ACC112 (cell line): ENCODE measurements at regions not wholly inside any gene's neighbourhood (a gene's known extent, or its start where the extent isn't known, plus 50 kb on each side); places are given as distances from the start of the nearest gene placed in this dataset.

Experiments used
- H2AFZ ChIP-seq: fragments of 200-600 bp; sonication (generic); one replicate; pipeline ENCODE4 v1.6.0; 2017; ENCODE audit warnings: antibody characterized with exemption, low read length; ENCODE audit not compliant: unreplicated experiment
- H3K27ac ChIP-seq: fragments of 200-600 bp; sonication (generic); 2 replicates; pipeline ENCODE4 v1.5.1; 2014; ENCODE audit warnings: low read depth, mild to moderate bottlenecking, antibody characterized with exemption, low read length, moderate library complexity
- H3K27me3 ChIP-seq: fragments of 200-600 bp; sonication (generic); 2 replicates; pipeline ENCODE4 v1.6.1; 2014; ENCODE audit warnings: mild to moderate bottlenecking, antibody characterized with exemption, low read length, moderate library complexity, mixed read lengths; ENCODE audit not compliant: insufficient read depth
- H3K36me3 ChIP-seq: fragments of 200-600 bp; sonication (generic); 2 replicates; pipeline ENCODE4 v1.6.1; 2016; ENCODE audit warnings: mild to moderate bottlenecking, antibody characterized with exemption, low read length, moderate library complexity, mixed read lengths; ENCODE audit not compliant: insufficient read depth
- H3K4me1 ChIP-seq: fragments of 200-600 bp; sonication (generic); one replicate; pipeline ENCODE4 v1.6.1; 2016; ENCODE audit warnings: low read length, mixed read lengths; ENCODE audit not compliant: insufficient read depth, unreplicated experiment, control insufficient read depth
- H3K4me3 ChIP-seq: fragments of 200-600 bp; sonication (generic); 2 replicates; pipeline ENCODE4 v1.5.1; 2014; ENCODE audit warnings: mild to moderate bottlenecking, low read depth, low read length
- H3K79me2 ChIP-seq: fragments of 200-600 bp; sonication (generic); one replicate; pipeline ENCODE4 v1.6.0; 2016; ENCODE audit warnings: low read length; ENCODE audit not compliant: control insufficient read depth, unreplicated experiment, insufficient read depth

DNA sequence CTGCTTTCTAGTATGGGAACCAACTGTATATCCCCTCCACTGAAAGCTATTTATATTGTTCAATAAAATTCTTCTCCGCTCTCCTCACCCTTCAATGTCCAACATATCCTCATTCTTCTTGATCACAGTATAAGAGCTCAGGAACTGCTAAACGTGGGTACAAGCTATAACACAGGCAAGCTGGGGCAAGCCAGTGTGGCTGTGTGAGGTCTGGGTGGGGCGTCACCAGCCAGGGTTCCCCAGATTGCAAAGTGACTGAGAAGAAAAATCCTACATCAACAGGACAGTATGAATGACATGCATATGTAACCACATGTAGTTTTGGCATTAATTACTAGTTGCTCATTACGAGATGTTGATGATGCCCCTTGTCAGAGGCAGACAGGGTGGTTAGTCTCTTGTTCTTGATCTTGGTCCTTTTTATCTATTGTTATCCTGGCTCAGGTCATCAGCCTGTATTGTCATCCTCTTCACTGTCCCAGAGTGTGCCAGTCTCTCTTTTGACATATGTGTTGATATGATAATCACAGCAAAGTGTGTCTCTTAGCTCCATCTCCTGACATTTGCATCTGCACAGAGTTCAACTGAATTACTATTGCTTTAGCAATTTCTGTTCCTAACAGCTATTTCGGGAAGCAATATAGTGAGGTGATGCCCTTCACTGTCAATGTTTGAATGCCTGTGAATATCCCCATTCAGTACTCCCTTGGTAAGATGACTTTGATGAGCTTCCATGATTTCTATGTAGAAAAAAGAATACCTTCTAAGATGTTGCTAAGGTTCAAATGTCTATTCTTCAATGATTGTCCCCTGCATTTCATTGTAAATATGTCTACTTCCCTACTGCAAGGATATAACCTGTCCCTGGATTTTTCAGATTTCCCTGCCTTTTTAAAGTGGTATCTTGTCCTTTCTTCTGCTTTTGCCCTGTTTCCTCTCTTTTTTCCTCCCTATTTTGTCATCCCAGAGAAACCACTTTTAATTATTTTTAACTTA lies 140.3 kb downstream of the MAT2B start:
- H3K4me3 ChIP-seq, result no peak overlapping the region
- H3K36me3 ChIP-seq, result no peaks in the 10 kb centered on the region
- H3K27me3 ChIP-seq, result no peaks in the 10 kb centered on the region
- peaks cover 12% of the 10 kb centered on the region for H3K4me1 ChIP-seq
- H2AFZ ChIP-seq, result no peak overlapping the region
- H3K27ac ChIP-seq, result no peak overlapping the region
- H3K79me2 ChIP-seq, result no peaks in the 10 kb centered on the region

DNA sequence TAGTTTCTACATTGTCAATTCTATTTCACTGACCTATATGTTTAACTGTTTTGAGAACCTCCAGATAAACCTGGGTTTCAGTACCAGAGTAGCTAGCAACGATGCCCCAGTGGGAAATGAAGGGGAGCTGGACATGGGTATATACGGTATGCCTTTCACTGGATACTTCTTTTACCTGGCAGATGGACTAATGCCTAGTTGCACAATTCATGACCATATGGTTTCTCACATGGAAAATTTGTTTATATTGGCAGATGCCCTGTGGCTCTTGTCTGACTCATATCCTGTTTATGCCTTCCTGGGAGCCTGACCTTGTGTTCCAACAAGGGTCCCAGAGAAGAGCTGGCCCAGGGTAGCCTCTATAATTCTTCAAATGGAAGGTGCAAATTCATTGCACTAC lies 144.1 kb downstream of the MAT2B start:
- H3K4me3 ChIP-seq, result no peak overlapping the region
- no peaks in the 10 kb centered on the region for H3K27me3 ChIP-seq
- no peak overlapping the region for H2AFZ ChIP-seq
- H3K4me1 ChIP-seq, result peaks cover 12% of the 10 kb centered on the region
- H3K79me2 ChIP-seq, result no peaks in the 10 kb centered on the region
- H3K36me3 ChIP-seq, result peaks cover 4% of the 10 kb centered on the region; the same call in 1 of the 2 replicates
- H3K27ac ChIP-seq, result peak overlapping the region; percentile 56

DNA sequence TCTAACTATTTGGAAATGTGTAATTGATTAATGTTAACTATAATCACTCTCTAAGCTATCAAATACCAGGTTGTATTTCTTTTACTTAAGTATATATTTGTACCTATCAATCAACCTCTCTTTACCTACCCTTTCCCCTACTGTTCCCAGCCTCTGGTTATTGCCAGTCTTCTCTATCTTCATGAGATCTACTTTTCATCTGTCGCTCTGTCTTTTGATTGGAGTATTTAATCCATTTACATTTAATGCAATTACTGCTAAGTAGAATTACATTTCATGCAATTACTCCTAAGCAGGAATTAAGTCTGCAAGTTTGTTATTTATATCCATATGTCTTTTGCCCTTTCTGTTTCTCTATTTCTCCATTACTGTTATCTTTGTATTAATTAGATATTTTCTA lies 148.1 kb downstream of the MAT2B start:
- Histone ChIP-seq H3K79me2 (no peaks in the 10 kb centered on the region), H3K27ac (no peak overlapping the region), H3K36me3 (peaks cover 4% of the 10 kb centered on the region; the same call in 1 of the 2 replicates), H3K27me3 (no peaks in the 10 kb centered on the region), H3K4me1 (peaks cover 12% of the 10 kb centered on the region), H2AFZ (no peak overlapping the region), H3K4me3 (no peak overlapping the region)

DNA sequence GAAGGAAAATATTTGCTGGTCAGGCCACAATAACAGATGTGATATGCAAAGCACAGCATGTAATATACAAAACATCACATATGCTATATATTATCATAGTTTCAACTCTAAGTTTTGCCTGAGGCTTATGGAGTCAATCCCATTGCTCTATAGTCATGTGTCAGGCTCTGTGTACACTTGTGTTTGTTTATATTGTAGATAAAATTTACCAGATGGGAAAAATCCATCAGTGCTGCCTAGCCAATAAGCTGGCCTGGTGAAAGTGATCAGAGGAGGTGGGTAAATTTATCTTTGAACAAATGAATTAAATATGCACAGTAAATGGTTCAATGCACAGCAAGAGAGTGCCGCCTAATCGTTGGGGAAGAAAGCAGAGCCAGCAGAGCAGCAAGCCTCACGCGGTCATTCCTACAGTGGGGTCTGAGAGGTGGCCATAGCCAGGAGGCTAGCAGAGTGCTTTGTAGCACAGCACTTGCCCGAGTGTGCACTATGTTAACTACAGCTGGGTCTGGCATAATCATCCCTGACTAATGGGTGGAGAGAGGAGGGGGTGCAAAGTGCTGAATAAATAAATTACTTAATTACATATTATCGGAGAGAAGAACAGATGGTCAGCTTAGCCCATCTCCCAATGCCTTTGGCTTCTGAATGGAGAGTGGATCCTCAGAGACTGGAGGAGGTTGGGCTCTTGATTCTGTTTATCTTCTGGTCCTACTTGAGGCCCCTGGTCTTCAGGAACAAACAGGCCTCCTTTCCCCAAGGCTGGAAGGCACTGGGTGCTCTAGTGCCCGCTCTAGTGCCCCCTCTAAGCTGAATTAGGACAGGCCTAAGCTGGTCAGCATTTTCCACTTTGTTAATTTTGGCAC lies 153.5 kb downstream of the MAT2B start:
- Histone ChIP-seq H3K4me1 (no peaks in the 10 kb centered on the region), H3K27me3 (no peaks in the 10 kb centered on the region), H3K79me2 (no peaks in the 10 kb centered on the region), H3K4me3 (no peak overlapping the region), H3K27ac (no peak overlapping the region), H2AFZ (no peak overlapping the region), H3K36me3 (peaks cover 3% of the 10 kb centered on the region; the same call in 1 of the 2 replicates)

DNA sequence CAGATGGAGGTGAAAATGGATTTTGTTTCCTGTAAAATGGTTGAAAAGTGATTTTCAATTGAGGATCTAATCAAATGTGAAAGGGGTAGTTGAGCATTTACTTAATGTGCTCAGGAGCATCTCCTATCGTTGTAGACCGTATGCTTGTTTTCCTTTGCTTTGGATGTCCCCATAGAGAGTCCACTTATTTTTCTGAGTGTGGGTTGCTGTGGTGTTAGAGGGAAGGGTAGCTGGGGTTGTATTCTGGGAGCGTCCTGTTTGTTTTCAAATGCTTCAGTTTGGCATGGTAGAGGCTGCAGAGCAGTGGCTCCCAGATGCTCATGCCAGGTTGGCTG lies 154.1 kb downstream of the MAT2B start:
- no peak overlapping the region for H3K27ac ChIP-seq
- no peak overlapping the region for H3K4me3 ChIP-seq
- H3K27me3 ChIP-seq, result no peaks in the 10 kb centered on the region
- no peaks in the 10 kb centered on the region for H3K4me1 ChIP-seq
- H3K36me3 ChIP-seq, result no peaks in the 10 kb centered on the region
- no peak overlapping the region for H2AFZ ChIP-seq
- no peaks in the 10 kb centered on the region for H3K79me2 ChIP-seq

DNA sequence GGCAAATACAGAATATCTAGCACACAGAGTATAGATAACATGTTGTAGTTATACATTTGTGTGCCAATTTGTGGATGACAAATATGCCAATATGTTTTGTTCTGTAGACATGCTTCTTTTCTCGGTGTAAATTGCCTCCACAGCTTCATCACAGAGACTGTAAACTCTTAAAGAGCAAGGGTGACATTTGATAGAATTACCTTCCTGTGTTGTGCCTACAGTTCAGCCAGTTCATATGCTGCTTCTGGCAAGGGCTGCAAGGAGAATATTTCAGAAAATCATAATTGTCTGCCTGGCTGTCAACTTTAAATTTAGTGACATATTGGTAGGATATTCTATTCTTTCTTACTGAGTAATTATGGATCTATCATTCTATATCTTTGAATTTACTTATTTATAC lies 155.1 kb downstream of the MAT2B start:
- no peaks in the 10 kb centered on the region for H3K79me2 ChIP-seq
- H3K36me3 ChIP-seq, result no peaks in the 10 kb centered on the region
- H3K4me3 ChIP-seq, result no peak overlapping the region
- no peaks in the 10 kb centered on the region for H3K4me1 ChIP-seq
- H2AFZ ChIP-seq, result no peak overlapping the region
- H3K27ac ChIP-seq, result no peak overlapping the region
- H3K27me3 ChIP-seq, result no peaks in the 10 kb centered on the region

GRCh38 chr5:163661360-163661759 lies 155.9 kb downstream of the MAT2B start:
- H3K36me3 ChIP-seq, result no peaks in the 10 kb centered on the region
- H2AFZ ChIP-seq, result no peak overlapping the region
- H3K27ac ChIP-seq, result no peak overlapping the region
- no peaks in the 10 kb centered on the region for H3K79me2 ChIP-seq
- H3K4me1 ChIP-seq, result no peaks in the 10 kb centered on the region
- no peak overlapping the region for H3K4me3 ChIP-seq
- no peaks in the 10 kb centered on the region for H3K27me3 ChIP-seq

DNA sequence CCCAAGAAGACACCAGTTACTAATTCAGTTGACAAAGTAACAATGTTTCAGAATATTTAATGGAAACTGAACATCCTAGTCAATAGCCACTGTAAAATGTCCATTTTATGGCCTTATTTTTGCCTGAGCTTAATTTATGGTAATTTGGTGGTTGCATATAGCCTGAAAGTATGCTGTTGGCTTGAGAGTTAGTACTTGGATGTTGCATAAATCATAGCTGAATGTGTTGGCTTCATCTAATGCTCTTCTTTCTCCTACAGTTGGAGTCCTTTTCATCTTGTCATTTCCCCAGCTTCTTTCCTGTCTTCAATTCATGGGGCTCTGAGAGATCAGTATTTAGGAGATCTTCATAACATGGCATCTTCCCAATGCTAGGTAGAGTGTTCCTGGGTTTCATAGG lies 164.6 kb downstream of the MAT2B start:
- Histone ChIP-seq H3K36me3 (no peaks in the 10 kb centered on the region), H3K4me1 (no peaks in the 10 kb centered on the region), H3K27ac (no peak overlapping the region), H3K27me3 (no peaks in the 10 kb centered on the region), H3K4me3 (no peak overlapping the region), H2AFZ (no peak overlapping the region), H3K79me2 (no peaks in the 10 kb centered on the region)

GRCh38 chr5:163677092-163677491 lies 171.7 kb downstream of the MAT2B start:
- Histone ChIP-seq H2AFZ (no peak overlapping the region), H3K4me3 (no peak overlapping the region), H3K27me3 (no peaks in the 10 kb centered on the region; the same call in 1 of the 2 replicates), H3K36me3 (no peaks in the 10 kb centered on the region), H3K27ac (no peak overlapping the region), H3K4me1 (no peaks in the 10 kb centered on the region), H3K79me2 (no peaks in the 10 kb centered on the region)

- Histone ChIP-seq H3K4me3 (no peak overlapping the region), H3K4me1 (no peaks in the 10 kb centered on the region), H3K79me2 (no peaks in the 10 kb centered on the region), H3K27me3 (no peaks in the 10 kb centered on the region; the same call in 1 of the 2 replicates), H2AFZ (no peak overlapping the region), H3K27ac (no peak overlapping the region), H3K36me3 (no peaks in the 10 kb centered on the region)
Observed at GRCh38 chr5:163682234-163682633, 176.8 kb downstream of the MAT2B start.
